H1 (cell line): ENCODE measurements at regions not wholly inside any gene's neighbourhood (a gene's known extent, or its start where the extent isn't known, plus 50 kb on each side); places are given as distances from the start of the nearest gene placed in this dataset.

Experiments
- CTCF ChIA-PET: fragments of 300-600 bp; sonication (Branson Sonifier 250); formaldehyde crosslinking; loops from one replicate; lab custom pipeline; 2021; ENCODE audit not compliant: partially characterized antibody; lab: Charles Lee
- POLR2A ChIA-PET: fragments of 300-600 bp; sonication (Branson Sonifier 250); formaldehyde crosslinking; loops from one replicate; lab custom pipeline; 2021; ENCODE audit warnings: inconsistent platforms; ENCODE audit not compliant: partially characterized antibody; lab: Charles Lee
- DNase-seq, 2 experiments: peaks; one replicate each; pipeline versions ENCODE4 v3.0.0 to v3.0.0-alpha.2; 2010 to 2022; ENCODE audit warnings: low spot score in 2 of 2, low read depth in 1 of 2, mixed read lengths in 1 of 2
- FAIRE-seq: peaks from 2 replicates; lab custom pipeline; 2011; peaks lifted over from hg19 to GRCh38; lab: Jason Lieb, UNC
- H2AFZ ChIP-seq: 2 replicates; pipeline ENCODE4 v1.8.1; 2012; ENCODE audit warnings: low read length, inconsistent platforms
- H2AK5ac ChIP-seq: 2 replicates; pipeline ENCODE4 v1.6.1; 2013; ENCODE audit warnings: low read depth, low read length
- H2BK120ac ChIP-seq: replicated peaks from 2 replicates; pipeline ENCODE3; 2013; ENCODE audit warnings: low read depth, low read length, inconsistent platforms
- H2BK12ac ChIP-seq: 2 replicates; pipeline ENCODE4 v1.6.1; 2013; ENCODE audit warnings: low read depth, low read length
- H2BK15ac ChIP-seq: 2 replicates; pipeline ENCODE4 v1.6.1; 2013; ENCODE audit warnings: low read length
- H2BK20ac ChIP-seq: 2 replicates; pipeline ENCODE4 v1.6.1; 2013; ENCODE audit warnings: low read length
- H2BK5ac ChIP-seq: 2 replicates; pipeline ENCODE4 v1.6.1; 2013; ENCODE audit warnings: low read depth, low read length
- H3K14ac ChIP-seq: 2 replicates; pipeline ENCODE4 v1.6.1; 2013; ENCODE audit warnings: inconsistent platforms; ENCODE audit not compliant: insufficient read length
- H3K18ac ChIP-seq: 2 replicates; pipeline ENCODE4 v1.6.1; 2013; ENCODE audit warnings: low read length; ENCODE audit errors: extremely low read depth
- H3K23ac ChIP-seq: 2 replicates; pipeline ENCODE4 v1.6.1; 2013; ENCODE audit warnings: inconsistent platforms; ENCODE audit not compliant: insufficient read length
- H3K23me2 ChIP-seq: 2 replicates; pipeline ENCODE4 v1.6.1; 2013; ENCODE audit warnings: low read depth, low read length
- H3K27ac ChIP-seq: 2 replicates; pipeline ENCODE4 v1.6.1; 2011; ENCODE audit warnings: low read depth, low read length, inconsistent platforms
- H3K27me3 ChIP-seq, 4 experiments: replicated peaks in 1 of 4; 1 replicate in 1 of 4; 2 replicates in 3 of 4; pipeline versions ENCODE4 v1.6.1 to v1.8.1; 2011 to 2013; ENCODE audit warnings: low read length in 3 of 4, mild to moderate bottlenecking in 3 of 4, inconsistent platforms in 2 of 4, mixed read lengths in 2 of 4, moderate library complexity in 1 of 4; ENCODE audit not compliant: control insufficient read depth in 3 of 4, insufficient read depth in 3 of 4; ENCODE audit errors: extremely low read depth in 1 of 4
- H3K36me3 ChIP-seq, 4 experiments: 2 replicates each; pipeline versions ENCODE4 v1.6.1 to v1.8.1; 2011 to 2013; ENCODE audit warnings: mild to moderate bottlenecking in 4 of 4, low read length in 3 of 4, moderate library complexity in 2 of 4, control low read depth in 1 of 4, inconsistent platforms in 1 of 4; ENCODE audit not compliant: insufficient read depth in 4 of 4, control insufficient read depth in 2 of 4
- H3K4ac ChIP-seq: replicated peaks from 2 replicates; pipeline ENCODE3; 2013; ENCODE audit warnings: low read length, low read depth, mixed read lengths, inconsistent platforms; ENCODE audit not compliant: insufficient read length
- H3K4me1 ChIP-seq, 4 experiments: replicated peaks in 1 of 4; 1 replicate in 1 of 4; 2 replicates in 3 of 4; pipeline versions ENCODE4 v1.6.1 to v1.8.1; 2011 to 2013; ENCODE audit warnings: low read length in 3 of 4, inconsistent platforms in 2 of 4, mixed read lengths in 1 of 4; ENCODE audit not compliant: insufficient read depth in 4 of 4, control insufficient read depth in 3 of 4
- H3K4me2 ChIP-seq, 2 experiments: 2 replicates each; pipeline versions ENCODE4 v1.6.1 to v1.8.1; 2011 to 2013; ENCODE audit warnings: low read depth in 2 of 2, low read length in 2 of 2, control low read depth in 1 of 2, inconsistent platforms in 1 of 2, mild to moderate bottlenecking in 1 of 2; ENCODE audit not compliant: insufficient read depth in 1 of 2
- H3K4me3 ChIP-seq, 4 experiments: fragments of 200-600, 300-600 bp in 1 of 4; sonication (generic), shearing (Covaris generic), sonication (Bioruptor Twin) in 1 of 4; 2 replicates each; pipeline versions ENCODE4 v1.5.1 to v1.8.1; 2011 to 2016; ENCODE audit warnings: low read length in 4 of 4, low read depth in 3 of 4, control low read depth in 2 of 4, inconsistent platforms in 2 of 4, mild to moderate bottlenecking in 2 of 4, mixed read lengths in 1 of 4, moderate library complexity in 1 of 4; ENCODE audit not compliant: insufficient read depth in 2 of 4; ENCODE audit errors: extremely low read depth in 1 of 4
- H3K56ac ChIP-seq: replicated peaks from 2 replicates; pipeline ENCODE3; 2013; ENCODE audit warnings: low read depth, mild to moderate bottlenecking, mixed read lengths, low read length, inconsistent platforms; ENCODE audit not compliant: insufficient read length
- H3K79me1 ChIP-seq: 2 replicates; pipeline ENCODE4 v1.6.1; 2013; ENCODE audit warnings: low read depth, low read length, control low read depth
- H3K79me2 ChIP-seq, 2 experiments: 2 replicates each; pipeline versions ENCODE4 v1.6.1 to v1.8.1; 2012 to 2013; ENCODE audit warnings: low read length in 2 of 2, mild to moderate bottlenecking in 2 of 2, inconsistent platforms in 1 of 2; ENCODE audit not compliant: insufficient read depth in 2 of 2, control insufficient read depth in 1 of 2
- H3K9ac ChIP-seq, 4 experiments: replicated peaks in 1 of 4; 1 replicate in 1 of 4; 2 replicates in 3 of 4; pipeline versions ENCODE4 v1.6.1 to v1.8.1; 2011 to 2013; ENCODE audit warnings: low read depth in 3 of 4, low read length in 3 of 4, control low read depth in 2 of 4, mild to moderate bottlenecking in 2 of 4, moderate library complexity in 2 of 4, inconsistent platforms in 1 of 4; ENCODE audit errors: extremely low read depth in 1 of 4
- H3K9me3 ChIP-seq, 2 experiments: 2 replicates each; pipeline versions ENCODE4 v1.6.1 to v1.8.1; 2012 to 2013; ENCODE audit warnings: mild to moderate bottlenecking in 2 of 2, moderate library complexity in 2 of 2, control low read depth in 1 of 2, inconsistent platforms in 1 of 2, low read depth in 1 of 2, low read length in 1 of 2, mixed read lengths in 1 of 2; ENCODE audit not compliant: insufficient read depth in 2 of 2
- H4K20me1 ChIP-seq, 2 experiments: replicated peaks in 1 of 2; 2 replicates each; pipeline versions ENCODE3 to v1.8.1; 2011 to 2013; ENCODE audit warnings: inconsistent platforms in 2 of 2, low read length in 2 of 2, mild to moderate bottlenecking in 1 of 2; ENCODE audit not compliant: insufficient read depth in 2 of 2, control insufficient read depth in 1 of 2
- H4K5ac ChIP-seq: 2 replicates; pipeline ENCODE4 v1.6.1; 2013; ENCODE audit warnings: low read length, low read depth, mixed read lengths, inconsistent platforms; ENCODE audit not compliant: insufficient read length
- H4K8ac ChIP-seq: 2 replicates; pipeline ENCODE4 v1.8.0; 2013; ENCODE audit warnings: mild to moderate bottlenecking, moderate library complexity, low read length, inconsistent platforms; ENCODE audit not compliant: insufficient read depth; ENCODE audit errors: extremely low read depth
- H4K91ac ChIP-seq: replicated peaks from 2 replicates; pipeline ENCODE3; 2013; ENCODE audit warnings: low read length, mixed read lengths, inconsistent platforms; ENCODE audit not compliant: insufficient read length
- CEBPB ChIP-seq: IDR thresholded peaks from 2 replicates; pipeline ENCODE4 v1.6.1; 2012; ENCODE audit warnings: low read depth, low read length
- EP300 ChIP-seq, 2 experiments: IDR thresholded peaks; 1 replicate in 1 of 2; 2 replicates in 1 of 2; pipeline ENCODE4 v1.6.1; 2011 to 2012; ENCODE audit warnings: low read depth in 2 of 2, low read length in 2 of 2, mild to moderate bottlenecking in 2 of 2, borderline replicate concordance in 1 of 2, inconsistent platforms in 1 of 2, moderate library complexity in 1 of 2
- GTF2F1 ChIP-seq: IDR thresholded peaks from 2 replicates; pipeline ENCODE4 v1.6.1; 2012; ENCODE audit warnings: low read depth, low read length, improper control_type of control experiment, borderline replicate concordance
- KDM4A ChIP-seq: IDR thresholded peaks from one replicate; pipeline ENCODE4 v1.7.1; 2012; ENCODE audit warnings: low read depth, mild to moderate bottlenecking, moderate library complexity, low read length, inconsistent platforms; ENCODE audit not compliant: severe bottlenecking
- RAD21 ChIP-seq, 2 experiments: IDR thresholded peaks in 1 of 2; conservative IDR thresholded peaks in 1 of 2; 2 replicates each; pipeline ENCODE4 v1.6.1; 2011; ENCODE audit warnings: low read depth in 2 of 2, low read length in 2 of 2, improper control_type of control experiment in 1 of 2, inconsistent platforms in 1 of 2, mild to moderate bottlenecking in 1 of 2, moderate library complexity in 1 of 2
- RBBP5 ChIP-seq: IDR thresholded peaks from 2 replicates; pipeline ENCODE4 v1.7.1; 2012; ENCODE audit warnings: low read depth, mild to moderate bottlenecking, inconsistent platforms, low read length, moderate library complexity, borderline replicate concordance
- YY1 ChIP-seq: IDR thresholded peaks from 2 replicates; pipeline ENCODE4 v1.6.1; 2011; ENCODE audit warnings: low read depth, mild to moderate bottlenecking, low read length
- WGBS, 2 experiments: shearing (Covaris generic) in 1 of 2; methylation state at CpG; one replicate each; pipeline versions ENCODE4 v1.1.6 to v1.1.7; 2013 to 2015; ENCODE audit warnings: low lambda C conversion rate in 2 of 2, mixed read lengths in 2 of 2, inconsistent platforms in 1 of 2, low coverage in 1 of 2, missing lambda C conversion rate in 1 of 2; ENCODE audit not compliant: insufficient replicate concordance in 2 of 2, insufficient coverage in 1 of 2, insufficient read length in 1 of 2; ENCODE audit errors: extremely low coverage in 1 of 2, missing lambda C conversion rate in 1 of 2; 5-methylcytosine and 5-hydroxymethylcytosine counted together
- TF ChIP-seq, protein P1 (sequence below), 3 experiments: IDR thresholded peaks; 1 replicate in 2 of 3; 2 replicates in 1 of 3; pipeline versions ENCODE4 v1.5.1 to v1.6.1; 2011; ENCODE audit warnings: low read length in 3 of 3, mild to moderate bottlenecking in 3 of 3, inconsistent platforms in 2 of 3, low read depth in 1 of 3, moderate library complexity in 1 of 3; ENCODE audit not compliant: insufficient read depth in 1 of 3; ENCODE audit errors: control extremely low read depth in 1 of 3

DNA sequence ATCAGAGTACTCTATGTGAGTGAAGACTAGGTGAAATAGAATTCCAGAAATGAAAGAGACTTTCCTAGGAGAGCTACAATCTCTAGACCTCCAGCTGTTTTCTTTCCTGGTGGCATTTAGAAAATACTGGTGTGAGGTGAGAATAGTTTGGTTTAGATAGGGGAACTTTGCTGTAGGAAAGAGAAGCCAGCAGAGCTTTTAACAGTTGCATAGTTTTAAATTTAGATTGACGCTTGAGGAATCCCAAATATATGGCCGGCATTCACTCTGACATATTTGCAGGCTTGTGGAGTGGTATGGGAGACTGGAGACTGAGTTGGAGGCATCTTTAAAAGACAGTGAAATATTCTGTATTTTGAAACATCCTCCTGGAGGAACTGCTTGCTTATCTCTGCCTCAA, 94.3 kb upstream of the ETV1 start:
- H3K36me3 ChIP-seq, result no peaks in the 10 kb centered on the region
- 0 out of 4 replicates have a peak, but pooled peaks cover 0 to 7% of the 10 kb centered on the region in 2 experiments for H3K9me3 ChIP-seq
- 96% methylated on average over 2 of the region's 2 CpGs; no CpG with 5 or more reads in 1 of the 2 experiments for WGBS, 2 experiments
- POLR2A ChIA-PET, result no interaction called here
- no peak overlapping the region for H3K9ac ChIP-seq
- no peak overlapping the region for H3K18ac ChIP-seq
- no peak overlapping the region for H3K14ac ChIP-seq
- H3K56ac ChIP-seq, result no peak overlapping the region
- no peak overlapping the region for H3K27ac ChIP-seq
- FAIRE-seq (no peak), DNase-seq (no peak)
- H2BK20ac ChIP-seq, result no peak overlapping the region
- H2BK120ac ChIP-seq, result no peak overlapping the region
- no peak overlapping the region for H2AFZ ChIP-seq
- no peak overlapping the region for H3K4me2 ChIP-seq
- no peak overlapping the region for H4K91ac ChIP-seq
- H4K20me1 ChIP-seq, result no peaks in the 10 kb centered on the region
- no peaks in the 10 kb centered on the region for H3K4me1 ChIP-seq
- no peaks in the 10 kb centered on the region for H3K23me2 ChIP-seq
- CTCF ChIA-PET, result interaction anchor here (0.7 kb wide), 1 partner anchor 638 kb away, joined by 3 read pairs; no protein-coding TSS in a partner anchor
- H2BK12ac ChIP-seq, result no peak overlapping the region
- no peak overlapping the region for H3K4ac ChIP-seq
- H4K5ac ChIP-seq, result no peak overlapping the region
- no peak overlapping the region for H2BK5ac ChIP-seq
- H3K79me1 ChIP-seq, result no peaks in the 10 kb centered on the region
- no peak overlapping the region for H2AK5ac ChIP-seq
- no peak overlapping the region for H2BK15ac ChIP-seq
- H4K8ac ChIP-seq, result no peak overlapping the region
- no peaks in the 10 kb centered on the region for H3K27me3 ChIP-seq
- H3K79me2 ChIP-seq, result no peaks in the 10 kb centered on the region
- H3K23ac ChIP-seq, result no peak overlapping the region
- no peak overlapping the region for H3K4me3 ChIP-seq
- TF ChIP-seq EP300 (IDR thresholded peaks at IDR 0.05; ENCODE audit: borderline replicate concordance in 1 of 2, low read depth in 2 of 2, low read length in 2 of 2), result no peak
- no peak for TF ChIP-seq CEBPB
- no peak for TF ChIP-seq RAD21 (IDR thresholded peaks at IDR 0.05 in 1 of 2, conservative IDR thresholded peaks at IDR 0.05 in 1 of 2; ENCODE audit: low read depth in 2 of 2, low read length in 2 of 2)
- TF ChIP-seq YY1, result no peak
- no peak for TF ChIP-seq RBBP5
- TF ChIP-seq, protein P1, sequence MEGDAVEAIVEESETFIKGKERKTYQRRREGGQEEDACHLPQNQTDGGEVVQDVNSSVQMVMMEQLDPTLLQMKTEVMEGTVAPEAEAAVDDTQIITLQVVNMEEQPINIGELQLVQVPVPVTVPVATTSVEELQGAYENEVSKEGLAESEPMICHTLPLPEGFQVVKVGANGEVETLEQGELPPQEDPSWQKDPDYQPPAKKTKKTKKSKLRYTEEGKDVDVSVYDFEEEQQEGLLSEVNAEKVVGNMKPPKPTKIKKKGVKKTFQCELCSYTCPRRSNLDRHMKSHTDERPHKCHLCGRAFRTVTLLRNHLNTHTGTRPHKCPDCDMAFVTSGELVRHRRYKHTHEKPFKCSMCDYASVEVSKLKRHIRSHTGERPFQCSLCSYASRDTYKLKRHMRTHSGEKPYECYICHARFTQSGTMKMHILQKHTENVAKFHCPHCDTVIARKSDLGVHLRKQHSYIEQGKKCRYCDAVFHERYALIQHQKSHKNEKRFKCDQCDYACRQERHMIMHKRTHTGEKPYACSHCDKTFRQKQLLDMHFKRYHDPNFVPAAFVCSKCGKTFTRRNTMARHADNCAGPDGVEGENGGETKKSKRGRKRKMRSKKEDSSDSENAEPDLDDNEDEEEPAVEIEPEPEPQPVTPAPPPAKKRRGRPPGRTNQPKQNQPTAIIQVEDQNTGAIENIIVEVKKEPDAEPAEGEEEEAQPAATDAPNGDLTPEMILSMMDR (IDR thresholded peaks at IDR 0.05; ENCODE audit: control extremely low read depth in 1 of 3, insufficient read depth in 1 of 3, low read depth in 1 of 3, low read length in 3 of 3), result no peak
- TF ChIP-seq GTF2F1, result no peak
- no peak for TF ChIP-seq KDM4A
- TF ChIP-seq, all 59 proteins: peak for 0
